MM.1S (cell line): ENCODE measurements at regions not wholly inside any gene's neighbourhood (a gene's known extent, or its start where the extent isn't known, plus 50 kb on each side); places are given as distances from the start of the nearest gene placed in this dataset.

Source experiments
- DNase-seq: peaks from one replicate; pipeline ENCODE4 v3.0.0-alpha.2; 2015
- H2AFZ ChIP-seq: fragments of 300-600 bp; sonication (generic); 2 replicates; pipeline ENCODE4 v1.6.0; 2016; ENCODE audit warnings: antibody characterized with exemption, low read length
- H3F3A ChIP-seq: fragments of 300-600 bp; sonication (generic); 2 replicates; pipeline ENCODE4 v1.6.1; 2016; ENCODE audit warnings: mild to moderate bottlenecking, antibody characterized with exemption, low read length, moderate library complexity, mixed read lengths; ENCODE audit not compliant: insufficient read depth
- H3K27ac ChIP-seq: fragments of 300-600 bp; sonication (generic); 2 replicates; pipeline ENCODE4 v1.5.1; 2016; ENCODE audit warnings: mild to moderate bottlenecking, low read length
- H3K27me3 ChIP-seq: fragments of 300-600 bp; sonication (generic); replicated peaks from 2 replicates; pipeline ENCODE4 v1.6.0; 2016; ENCODE audit warnings: low read length; ENCODE audit not compliant: insufficient read depth
- H3K36me3 ChIP-seq: fragments of 300-600 bp; sonication (generic); replicated peaks from 2 replicates; pipeline ENCODE4 v1.6.1; 2016; ENCODE audit warnings: mild to moderate bottlenecking, low read length, mixed read lengths; ENCODE audit not compliant: insufficient read depth
- H3K4me1 ChIP-seq: fragments of 300-600 bp; sonication (generic); 2 replicates; pipeline ENCODE4 v1.6.1; 2016; ENCODE audit warnings: low read length, mixed read lengths
- H3K4me2 ChIP-seq: fragments of 300-600 bp; sonication (generic); 2 replicates; pipeline ENCODE4 v1.6.0; 2016; ENCODE audit warnings: low read depth, low read length
- H3K4me3 ChIP-seq: fragments of 300-600 bp; sonication (generic); 2 replicates; pipeline ENCODE4 v1.5.1; 2016; ENCODE audit warnings: low read length, mixed read lengths
- H3K79me2 ChIP-seq: fragments of 300-600 bp; sonication (generic); 2 replicates; pipeline ENCODE4 v1.6.1; 2016; ENCODE audit warnings: mixed run types, low read length, mixed read lengths
- H3K9ac ChIP-seq: fragments of 300-600 bp; sonication (generic); 2 replicates; pipeline ENCODE4 v1.6.1; 2016; ENCODE audit warnings: low read length, mixed read lengths
- H3K9me2 ChIP-seq: fragments of 300-600 bp; sonication (generic); replicated peaks from 2 replicates; pipeline ENCODE4 v1.6.1; 2016; ENCODE audit warnings: mild to moderate bottlenecking, low read length, mixed read lengths; ENCODE audit not compliant: insufficient read depth
- H3K9me3 ChIP-seq: fragments of 300-600 bp; sonication (generic); replicated peaks from 2 replicates; pipeline ENCODE4 v1.6.1; 2016; ENCODE audit warnings: mild to moderate bottlenecking, low read length, mixed read lengths; ENCODE audit not compliant: insufficient read depth
- H4K20me1 ChIP-seq: fragments of 300-600 bp; sonication (generic); 2 replicates; pipeline ENCODE4 v1.6.1; 2016; ENCODE audit warnings: mild to moderate bottlenecking, low read length, moderate library complexity, mixed read lengths; ENCODE audit not compliant: insufficient read depth
- CTCF ChIP-seq: fragments of 300-600 bp; sonication (generic); IDR thresholded peaks from 2 replicates; pipeline ENCODE4 v1.5.1; 2016; ENCODE audit warnings: antibody characterized with exemption, low read length, mixed read lengths
- EZH2 ChIP-seq: fragments of 300-600 bp; sonication (generic); optimal IDR thresholded peaks from 2 replicates; pipeline ENCODE3; 2017; ENCODE audit warnings: low read depth, mild to moderate bottlenecking, antibody characterized with exemption, low read length, mixed read lengths
- EZH2phosphoT487 ChIP-seq: fragments of 300-600 bp; sonication (generic); IDR thresholded peaks from 2 replicates; pipeline ENCODE4 v1.6.1; 2018; ENCODE audit warnings: antibody characterized with exemption, low read length

GRCh38 chr1:98575955-98576354, 85.6 kb upstream of the SNX7 start:
- H3K36me3 ChIP-seq = no peaks in the 10 kb centered on the region
- H4K20me1 ChIP-seq = no peaks in the 10 kb centered on the region
- H3K27me3 ChIP-seq = no peaks in the 10 kb centered on the region
- H3K4me1 ChIP-seq = no peaks in the 10 kb centered on the region
- H3K9ac ChIP-seq = no peak overlapping the region
- TF ChIP-seq EZH2 (no peak), EZH2phosphoT487 (no peak), CTCF (no peak)
- H3K4me3 ChIP-seq = no peak overlapping the region
- no peaks in the 10 kb centered on the region for H3K9me3 ChIP-seq
- no peaks in the 10 kb centered on the region for H3F3A ChIP-seq
- H3K79me2 ChIP-seq = no peaks in the 10 kb centered on the region
- H2AFZ ChIP-seq = no peak overlapping the region
- no peak overlapping the region for H3K4me2 ChIP-seq
- H3K9me2 ChIP-seq = no peaks in the 10 kb centered on the region
- H3K27ac ChIP-seq = no peak overlapping the region
- DNase-seq = no peak

- Histone ChIP-seq H3K27me3 (no peaks in the 10 kb centered on the region), H3F3A (no peaks in the 10 kb centered on the region), H4K20me1 (no peaks in the 10 kb centered on the region), H3K9me2 (no peaks in the 10 kb centered on the region), H3K79me2 (no peaks in the 10 kb centered on the region), H3K4me3 (no peak overlapping the region), H3K4me2 (no peak overlapping the region), H3K9ac (no peak overlapping the region), H2AFZ (no peak overlapping the region), H3K9me3 (no peaks in the 10 kb centered on the region), H3K4me1 (no peaks in the 10 kb centered on the region), H3K36me3 (no peaks in the 10 kb centered on the region), H3K27ac (no peak overlapping the region)
- TF ChIP-seq CTCF (no peak), EZH2 (no peak), EZH2phosphoT487 (no peak)
- DNase-seq = no peak
These were observed 95.6 kb upstream of the SNX7 start for GRCh38 chr1:98565951-98566350.

GRCh38 chr1:98559291-98559690, 102.2 kb upstream of the SNX7 start:
- Histone ChIP-seq H3F3A (no peaks in the 10 kb centered on the region), H3K79me2 (no peaks in the 10 kb centered on the region), H3K4me1 (no peaks in the 10 kb centered on the region), H3K4me2 (no peak overlapping the region), H3K27me3 (no peaks in the 10 kb centered on the region), H3K9me3 (no peaks in the 10 kb centered on the region), H2AFZ (no peak overlapping the region), H4K20me1 (no peaks in the 10 kb centered on the region), H3K36me3 (no peaks in the 10 kb centered on the region), H3K4me3 (no peak overlapping the region), H3K27ac (no peak overlapping the region), H3K9me2 (no peaks in the 10 kb centered on the region), H3K9ac (no peak overlapping the region)
- TF ChIP-seq CTCF = no peak
- no peak for TF ChIP-seq EZH2
- no peak for TF ChIP-seq EZH2phosphoT487
- no peak for DNase-seq

- H3K27me3 ChIP-seq = no peaks in the 10 kb centered on the region
- no peaks in the 10 kb centered on the region for H3K4me1 ChIP-seq
- H3K79me2 ChIP-seq = no peaks in the 10 kb centered on the region
- no peaks in the 10 kb centered on the region for H3F3A ChIP-seq
- no peak overlapping the region for H2AFZ ChIP-seq
- no peak for DNase-seq
- no peak overlapping the region for H3K27ac ChIP-seq
- no peaks in the 10 kb centered on the region for H3K9me3 ChIP-seq
- H3K9ac ChIP-seq = no peak overlapping the region
- H3K4me3 ChIP-seq = no peak overlapping the region
- no peak overlapping the region for H3K4me2 ChIP-seq
- no peaks in the 10 kb centered on the region for H4K20me1 ChIP-seq
- TF ChIP-seq CTCF (no peak), EZH2phosphoT487 (no peak), EZH2 (no peak)
- H3K36me3 ChIP-seq = no peaks in the 10 kb centered on the region
- no peaks in the 10 kb centered on the region for H3K9me2 ChIP-seq
These were observed 103.6 kb upstream of the SNX7 start for GRCh38 chr1:98557895-98558294.
